Thyroid gland (tissue), 4 donors: ENCODE measurements at regions not wholly inside any gene's neighbourhood (a gene's known extent, or its start where the extent isn't known, plus 50 kb on each side); places are given as distances from the start of the nearest gene placed in this dataset.
A peak's percentile ranks its signal among the peaks of the same experiment; 100 is the strongest.

Experiments used
- DNase-seq, 2 donors: peaks; one replicate each; pipeline ENCODE4 v3.0.0-alpha.2; 2019
- H3K27ac ChIP-seq, 3 donors: fragments of 200-600 bp; sonication (generic); 1 replicate in 2 of 3; 2 replicates in 1 of 3; pipeline ENCODE4 v1.5.1; 2016 to 2019; ENCODE audit warnings: mild to moderate bottlenecking in 1 of 3, moderate library complexity in 1 of 3
- H3K27me3 ChIP-seq: fragments of 200-600 bp; sonication (generic); one replicate; pipeline ENCODE4 v1.5.1; 2019
- H3K36me3 ChIP-seq, 2 donors: fragments of 200-600 bp; sonication (generic); one replicate each; pipeline ENCODE4 v1.5.1; 2016 to 2019
- H3K4me1 ChIP-seq, 2 donors: fragments of 200-600 bp; sonication (generic); one replicate each; pipeline ENCODE4 v1.5.1; 2017 to 2019
- H3K4me3 ChIP-seq, 3 donors: fragments of 200-600 bp; sonication (generic); replicated peaks in 1 of 3; 1 replicate in 2 of 3; 2 replicates in 1 of 3; pipeline ENCODE4 v1.5.1; 2016; ENCODE audit warnings: mild to moderate bottlenecking in 1 of 3
- H3K9me3 ChIP-seq: fragments of 200-600 bp; sonication (generic); one replicate; pipeline ENCODE4 v1.5.1; 2017
- CTCF ChIP-seq, 6 experiments: fragments of 200-600 bp in 3 of 6; fragments of 450-650 bp in 3 of 6; sonication (generic) in 3 of 6; IDR thresholded peaks; one replicate each; pipeline ENCODE4 v1.5.1; 2016 to 2019; ENCODE audit warnings: antibody characterized with exemption in 6 of 6, mild to moderate bottlenecking in 2 of 6, inconsistent platforms in 1 of 6, moderate library complexity in 1 of 6
- POLR2A ChIP-seq, 2 donors: fragments of 450-650 bp; IDR thresholded peaks; one replicate each; pipeline ENCODE4 v1.6.1; 2017; ENCODE audit warnings: antibody characterized with exemption in 2 of 2, mild to moderate bottlenecking in 2 of 2, moderate library complexity in 1 of 2
- WGBS, 2 donors: methylation state at CpG; one replicate each; pipeline ENCODE4 v1.1.5; 2017; 5-methylcytosine and 5-hydroxymethylcytosine counted together
- intact Hi-C: fragments of 100-400 bp; cut with DNase I; formaldehyde crosslinking; loops from one replicate; pipeline ENCODE4 v1.15.1; 2023

GRCh38 chr4:32485956-32486355 is 1765.8 kb downstream of the PCDH7 start:
- no peaks in the 10 kb centered on the region for H3K4me1 ChIP-seq
- TF ChIP-seq POLR2A (IDR thresholded peaks at IDR 0.05) (no peak), CTCF (IDR thresholded peaks at IDR 0.05) (no peak)
- 14 to 16% methylated on average over 2 of the region's 2 CpGs for WGBS, 2 donors
- no peaks in the 10 kb centered on the region for H3K36me3 ChIP-seq
- no peaks in the 10 kb centered on the region for H3K27me3 ChIP-seq
- DNase-seq = peak in 1 of 2 donors; percentile 12
- intact Hi-C loops = no loop called here
- H3K9me3 ChIP-seq = no peaks in the 10 kb centered on the region
- H3K27ac ChIP-seq = no peak overlapping the region
- no peak overlapping the region for H3K4me3 ChIP-seq

GRCh38 chr4:32488690-32489089 is 1768.5 kb downstream of the PCDH7 start:
- no peaks in the 10 kb centered on the region for H3K27me3 ChIP-seq
- no peaks in the 10 kb centered on the region for H3K36me3 ChIP-seq
- no peak for DNase-seq
- H3K27ac ChIP-seq = no peak overlapping the region
- no peak for TF ChIP-seq POLR2A (IDR thresholded peaks at IDR 0.05)
- TF ChIP-seq CTCF (IDR thresholded peaks at IDR 0.05) = no peak
- no peak overlapping the region for H3K4me3 ChIP-seq
- H3K4me1 ChIP-seq = no peaks in the 10 kb centered on the region
- H3K9me3 ChIP-seq = no peaks in the 10 kb centered on the region
- intact Hi-C loops = no loop called here
- 83 to 90% methylated on average over 1 of the region's 1 CpG for WGBS, 2 donors

GRCh38 chr4:32499171-32499570 is 1779.0 kb downstream of the PCDH7 start:
- WGBS, 2 donors = 65 to 68% methylated on average over 5 of the region's 5 CpGs

GRCh38 chr4:32503241-32503640 is 1783.1 kb downstream of the PCDH7 start:
- Histone ChIP-seq H3K4me3 (no peak overlapping the region), H3K4me1 (no peaks in the 10 kb centered on the region), H3K27me3 (no peaks in the 10 kb centered on the region), H3K27ac (no peak overlapping the region), H3K9me3 (no peaks in the 10 kb centered on the region), H3K36me3 (no peaks in the 10 kb centered on the region)
- no peak for TF ChIP-seq POLR2A (IDR thresholded peaks at IDR 0.05)
- TF ChIP-seq CTCF (IDR thresholded peaks at IDR 0.05) = no peak
- intact Hi-C loops = no loop called here
- DNase-seq = no peak
- WGBS, 2 donors = 94 to 96% methylated on average over 3 of the region's 3 CpGs

More at GRCh38 chr4:32499171-32499570, 1779.0 kb downstream of the PCDH7 start:
- intact Hi-C loops = no loop called here
- Histone ChIP-seq H3K4me1 (no peaks in the 10 kb centered on the region), H3K27ac (no peak overlapping the region), H3K27me3 (no peaks in the 10 kb centered on the region), H3K9me3 (no peaks in the 10 kb centered on the region), H3K36me3 (no peaks in the 10 kb centered on the region), H3K4me3 (no peak overlapping the region)
- TF ChIP-seq POLR2A (IDR thresholded peaks at IDR 0.05) = no peak
- TF ChIP-seq CTCF (IDR thresholded peaks at IDR 0.05) = no peak
- DNase-seq = no peak

- Histone ChIP-seq H3K27ac (no peak overlapping the region), H3K36me3 (no peaks in the 10 kb centered on the region), H3K27me3 (no peaks in the 10 kb centered on the region), H3K9me3 (no peaks in the 10 kb centered on the region), H3K4me3 (no peak overlapping the region), H3K4me1 (no peaks in the 10 kb centered on the region)
- WGBS, 2 donors = 91% methylated on average over 2 of the region's 2 CpGs
- intact Hi-C loops = no loop called here
- TF ChIP-seq POLR2A (IDR thresholded peaks at IDR 0.05) = no peak
- no peak for TF ChIP-seq CTCF (IDR thresholded peaks at IDR 0.05)
- no peak for DNase-seq
Measured at GRCh38 chr4:32506067-32506466, 1785.9 kb downstream of the PCDH7 start.
